GM19043 (cell line): ENCODE measurements at regions not wholly inside any gene's neighbourhood (a gene's known extent, or its start where the extent isn't known, plus 50 kb on each side); places are given as distances from the start of the nearest gene placed in this dataset.
"Not testable (repeated sequence)": the region's sequence is repeated elsewhere in the genome, so short reads cannot be mapped to it uniquely, and the experiment has no call there.

Source experiments
- ATAC-seq: cut with Tn5 transposase; IDR thresholded peaks from one replicate; pipeline ENCODE4 v1.9.1; 2021; ENCODE audit warnings: low read depth; ENCODE audit not compliant: unreplicated experiment

DNA sequence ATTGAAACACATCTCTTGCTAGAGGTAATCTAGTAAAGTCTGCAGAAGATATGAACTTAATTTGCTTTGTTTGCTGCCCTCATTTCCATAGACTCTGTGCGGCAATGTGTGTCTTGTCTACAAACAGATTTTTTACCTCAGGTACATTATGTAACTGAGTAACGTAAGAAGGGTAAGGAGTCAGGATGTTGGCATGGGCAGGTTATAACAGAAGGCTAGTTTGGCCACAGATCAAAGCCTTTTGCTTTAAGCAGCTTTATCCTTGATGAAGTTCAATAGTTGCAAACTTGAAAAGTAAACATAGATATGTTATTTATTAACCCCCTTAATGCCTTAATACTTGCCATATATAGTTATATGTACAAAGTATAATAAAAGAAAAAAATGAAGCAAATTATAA lies 391.6 kb upstream of the FKBP1C start:
- ATAC-seq, result no peak

DNA sequence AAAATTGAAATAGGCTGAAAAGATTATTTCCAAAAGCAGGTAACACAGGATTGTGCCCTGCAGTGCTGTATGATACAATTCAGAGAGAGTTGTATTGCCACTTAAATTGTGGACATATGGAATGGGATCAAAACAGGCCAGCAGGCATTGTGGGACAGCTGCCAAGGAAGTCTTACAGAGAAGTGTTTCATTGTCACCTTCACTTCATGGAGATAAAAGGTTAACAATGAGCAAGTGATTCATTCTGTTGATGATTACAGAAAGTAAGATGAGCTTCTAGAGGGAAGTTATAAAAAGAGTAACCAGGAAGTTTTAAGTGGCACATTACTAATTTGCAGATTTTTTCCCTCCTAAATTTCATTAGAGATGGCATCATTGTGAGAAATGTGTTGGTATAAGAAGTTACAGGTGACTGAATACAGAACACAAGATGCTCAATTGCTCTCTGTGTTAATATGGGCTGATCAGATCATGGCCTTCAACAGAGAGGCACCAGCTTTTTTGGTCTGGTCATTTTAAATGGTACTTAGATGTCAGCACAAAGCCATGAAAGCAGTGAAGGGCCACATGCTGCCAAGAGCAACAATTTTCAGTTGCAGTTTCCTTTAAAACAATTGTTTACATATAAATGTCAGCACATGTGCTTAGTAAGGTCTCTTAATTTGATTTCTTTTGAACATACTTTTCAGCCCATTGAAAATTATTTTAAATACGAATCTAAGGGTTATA lies 402.5 kb upstream of the FKBP1C start:
- ATAC-seq, result no peak

DNA sequence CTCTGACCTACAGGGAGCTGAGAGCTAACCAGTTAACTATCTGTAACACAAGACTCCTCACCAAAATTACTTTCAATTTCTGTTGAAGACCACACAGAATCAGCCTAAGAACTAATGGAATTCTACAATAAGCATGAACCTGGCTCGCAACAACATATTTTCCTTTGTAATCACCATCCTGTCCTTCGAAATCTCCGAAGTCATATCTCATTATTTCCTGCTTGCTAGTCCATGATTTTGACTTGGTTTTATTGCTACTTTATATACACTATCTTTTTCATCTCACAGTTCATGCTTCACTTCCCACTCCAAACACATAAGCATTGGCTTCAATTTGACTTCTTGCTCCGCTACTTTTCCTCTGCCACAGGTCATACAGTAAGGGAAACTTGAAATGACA lies 405.8 kb upstream of the FKBP1C start:
- ATAC-seq, result no peak

DNA sequence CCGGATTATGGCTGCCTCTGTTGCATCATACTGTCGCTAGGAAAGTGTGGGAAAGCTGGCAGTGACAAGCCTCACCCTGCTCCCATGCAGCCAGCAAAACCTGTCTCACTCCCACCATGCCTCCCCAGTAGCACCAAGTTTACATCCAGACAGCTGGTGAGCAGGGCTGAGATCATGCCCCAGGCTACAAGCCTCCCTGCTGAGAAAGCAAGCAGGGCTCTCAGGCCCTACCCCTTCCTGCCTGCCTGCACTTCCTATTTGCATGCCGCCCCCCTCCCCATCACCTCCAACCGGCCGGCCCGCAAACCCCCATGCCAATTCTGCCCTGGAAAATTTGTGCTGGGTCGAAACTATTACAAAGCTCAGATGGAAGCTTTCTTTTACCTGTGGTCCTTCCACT lies 408.2 kb upstream of the FKBP1C start:
- ATAC-seq, result no peak

DNA sequence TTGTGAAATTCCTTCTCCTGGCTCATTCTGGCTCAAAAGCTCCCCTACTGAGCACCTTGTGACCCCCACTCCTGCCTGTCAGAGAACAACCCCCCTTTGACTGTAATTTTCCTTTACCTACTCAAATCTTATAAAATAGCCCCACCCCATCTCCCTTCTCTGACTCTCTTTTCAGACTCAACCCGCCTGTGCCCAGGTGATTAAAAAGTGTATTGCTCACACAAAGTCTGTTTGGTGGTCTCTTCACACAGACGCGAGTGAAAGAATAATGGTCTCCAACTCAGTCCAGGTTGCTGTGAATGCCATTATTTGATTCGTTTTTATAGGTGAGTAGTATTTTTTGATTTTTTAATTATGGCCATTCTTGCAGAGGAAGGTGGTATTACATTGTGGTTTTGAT lies 414.1 kb upstream of the FKBP1C start:
- no peak for ATAC-seq

DNA sequence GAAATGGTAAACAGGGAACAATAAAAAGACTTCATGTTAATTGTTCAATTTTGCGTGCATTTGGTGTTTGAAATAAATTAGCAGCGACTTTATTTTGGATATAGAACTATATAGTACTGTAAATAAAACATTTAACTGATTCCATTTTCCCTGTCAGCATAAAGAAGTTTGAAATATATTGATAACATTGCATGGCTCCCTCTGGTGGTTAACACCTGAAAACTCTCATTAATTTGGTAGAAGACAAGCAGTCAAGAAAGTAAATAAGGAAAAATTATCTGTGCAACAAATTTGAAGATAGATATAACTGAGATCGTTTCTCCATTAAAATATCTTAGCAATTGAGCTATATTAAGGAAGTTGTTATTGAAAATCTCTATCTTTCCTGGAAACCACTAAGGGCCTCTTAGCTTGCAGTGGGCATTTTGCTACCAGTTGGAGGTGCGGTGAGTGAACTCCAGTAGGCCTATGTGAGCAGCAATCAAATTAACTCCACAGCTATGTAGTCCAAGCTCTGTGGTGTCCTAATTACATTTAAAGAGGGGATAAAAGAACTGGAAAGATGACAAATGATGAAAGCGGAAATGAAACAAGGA lies 435.7 kb upstream of the FKBP1C start:
- ATAC-seq, result no peak

DNA sequence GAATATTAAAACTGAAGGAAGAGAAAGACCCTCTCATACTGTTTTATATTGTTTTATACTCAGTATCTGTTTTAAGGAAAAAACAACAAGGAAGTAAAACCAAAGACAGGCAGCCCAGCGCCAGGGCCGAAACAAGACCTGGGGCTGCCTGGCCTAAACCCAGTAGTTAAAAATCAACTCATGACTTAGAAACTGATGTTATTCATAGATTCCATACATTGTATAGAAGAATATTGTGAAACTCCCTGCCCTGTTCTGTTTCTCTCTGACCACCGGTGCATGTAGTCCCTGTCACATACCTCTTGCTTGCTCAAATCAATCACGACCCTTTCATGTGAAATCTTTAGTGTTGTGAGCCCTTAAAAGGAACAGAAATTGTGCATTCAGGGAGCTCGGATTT lies 445.1 kb upstream of the FKBP1C start:
- not testable (repeated sequence) for ATAC-seq

DNA sequence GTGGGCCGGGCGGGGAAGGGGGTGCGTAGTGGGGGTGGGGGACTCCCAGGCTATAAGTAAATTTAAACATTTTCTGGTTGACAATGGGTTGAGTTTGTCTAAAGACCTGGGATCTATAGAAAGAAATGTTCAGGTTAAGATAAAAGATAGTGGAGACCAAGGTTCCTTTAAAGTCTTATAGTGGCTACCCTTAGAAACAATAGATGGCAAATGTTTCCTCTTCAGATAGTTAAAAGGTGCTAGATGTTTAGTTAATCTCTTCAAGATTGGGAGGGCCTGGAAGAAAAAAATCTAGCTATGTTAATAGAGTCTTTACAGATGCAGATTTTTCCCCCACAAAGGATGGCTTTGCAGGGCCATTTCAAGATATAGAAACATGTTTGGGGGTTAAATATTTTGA lies 446.4 kb upstream of the FKBP1C start:
- ATAC-seq, result no peak

DNA sequence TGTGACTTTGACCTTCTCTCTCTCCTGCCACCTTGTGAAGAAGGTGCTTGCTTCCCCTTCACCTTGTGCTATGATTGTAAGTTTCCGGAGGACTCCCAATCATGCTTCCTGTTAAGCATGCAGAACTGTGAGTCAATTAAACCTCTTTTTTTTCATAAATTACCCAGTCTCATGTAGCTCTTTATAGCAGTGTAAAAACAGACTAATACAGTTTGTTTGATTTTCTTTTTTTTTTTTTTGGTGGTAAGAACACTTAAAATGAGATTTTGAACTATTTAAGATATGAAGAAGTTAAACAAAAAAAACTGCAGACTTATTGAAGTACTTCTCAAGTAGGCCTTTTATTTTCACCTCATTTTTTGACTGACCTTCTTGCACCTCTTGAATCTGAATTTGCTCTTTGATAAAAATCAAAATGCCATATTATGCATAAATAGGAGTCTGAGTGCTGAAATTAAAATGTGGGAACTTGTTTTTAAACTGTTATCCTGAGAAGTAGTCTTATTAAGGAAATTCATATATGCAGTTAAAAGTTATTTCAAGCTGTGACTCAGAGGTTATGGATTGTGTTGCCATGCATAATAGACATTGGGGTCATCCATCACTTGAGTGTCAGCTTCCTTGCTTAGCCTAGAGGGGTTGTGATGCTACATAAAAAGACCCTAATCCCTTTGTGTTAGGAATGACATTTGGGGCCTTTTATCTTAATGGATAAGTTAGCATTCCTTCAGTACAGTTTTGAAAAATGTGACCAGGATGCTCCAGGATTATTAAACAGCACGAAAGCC lies 447.9 kb upstream of the FKBP1C start:
- ATAC-seq, result no peak

DNA sequence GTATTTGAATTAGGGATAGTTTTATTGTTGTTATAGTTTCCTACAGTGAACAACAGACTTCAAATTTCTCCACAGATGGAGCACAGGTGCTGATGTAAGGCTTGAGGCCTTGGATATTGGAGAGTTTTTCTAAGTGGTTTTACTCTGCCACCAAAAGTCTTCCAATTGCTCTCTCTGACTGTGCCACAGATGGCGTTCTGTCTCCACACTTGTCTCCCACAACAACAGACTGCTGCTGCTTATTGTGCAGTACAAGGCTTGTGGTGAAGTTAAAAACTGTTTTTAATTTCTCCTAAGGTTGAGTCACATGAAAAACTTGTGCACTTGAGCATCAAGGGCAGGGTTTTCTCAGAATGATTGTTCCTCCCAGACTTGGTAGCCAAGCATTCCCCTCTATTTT lies 460.9 kb upstream of the KHDRBS2 start:
- ATAC-seq, result no peak

DNA sequence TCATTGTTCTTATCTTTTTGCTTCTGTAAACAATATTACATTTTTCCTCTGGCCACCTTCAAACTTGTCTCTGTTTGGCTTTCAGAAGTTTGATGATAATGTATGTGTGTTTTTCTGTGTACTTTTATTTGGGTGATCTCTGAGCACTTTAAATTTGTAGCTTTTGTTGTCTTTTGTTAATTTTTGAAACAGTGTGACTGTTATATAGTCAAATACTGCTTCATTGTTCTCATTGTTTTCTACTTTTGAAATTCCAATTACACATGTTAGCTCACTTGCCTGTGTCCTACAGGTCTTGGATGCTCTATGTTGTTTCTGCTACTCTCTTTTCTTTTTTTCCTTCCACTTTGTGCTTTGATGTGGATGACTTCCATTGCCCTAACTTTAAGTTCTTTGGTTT lies 460.1 kb upstream of the KHDRBS2 start:
- ATAC-seq, result no peak

DNA sequence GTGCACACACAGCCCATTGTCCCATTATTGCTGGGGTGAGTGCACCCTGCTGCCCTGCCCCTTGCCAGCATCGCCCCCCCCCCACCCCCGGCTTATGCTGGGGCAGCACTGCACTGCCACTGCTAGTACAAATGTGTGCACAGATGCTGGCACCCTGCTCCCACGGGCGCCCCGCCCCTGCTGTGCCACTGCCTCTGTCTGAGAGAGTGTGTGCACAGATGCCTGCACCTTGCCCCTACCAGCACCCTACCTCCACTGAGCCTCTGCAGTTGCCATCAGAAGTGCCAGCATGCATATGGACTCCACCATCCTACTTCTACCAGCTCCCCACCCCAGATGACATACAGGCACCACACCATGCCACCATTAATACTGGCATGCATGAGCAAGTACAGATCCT lies 454.6 kb upstream of the KHDRBS2 start:
- ATAC-seq, result no peak

DNA sequence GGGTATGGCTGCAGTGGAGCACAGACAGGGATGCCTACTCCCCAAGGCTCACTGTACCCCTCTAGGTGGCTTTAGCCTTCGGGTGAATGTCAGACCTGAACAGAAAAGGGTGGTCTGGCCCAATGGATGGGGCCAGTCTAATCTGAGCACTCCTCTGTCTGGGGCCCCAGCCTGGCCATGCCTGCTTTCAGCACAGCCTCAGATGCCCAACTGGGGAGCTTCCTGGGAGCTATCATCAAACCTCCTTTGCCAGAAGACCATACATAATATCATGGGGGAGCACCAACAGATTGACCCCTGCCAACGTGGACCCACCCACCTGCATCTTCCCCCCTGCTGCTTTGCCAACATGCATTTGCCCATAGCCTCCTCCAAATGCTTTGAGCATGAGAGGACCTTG lies 454.1 kb upstream of the KHDRBS2 start:
- ATAC-seq, result no peak

DNA sequence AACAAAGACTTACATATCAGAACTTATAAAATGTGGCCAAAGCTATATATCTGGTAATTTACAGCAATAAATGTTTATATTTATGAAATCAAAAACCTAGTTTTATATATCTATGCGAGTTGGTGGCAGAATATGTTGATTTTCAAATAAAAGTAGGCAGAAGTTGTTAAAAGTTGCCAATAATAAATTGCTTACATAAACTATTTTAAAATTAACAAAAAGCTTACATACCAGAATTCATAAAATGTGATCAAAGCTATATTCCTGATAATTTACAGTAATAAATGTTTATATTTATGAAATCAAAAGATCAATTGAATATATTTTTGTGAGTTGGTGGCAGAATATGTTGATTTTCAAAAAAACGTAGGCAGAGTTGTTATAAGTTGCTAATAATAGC lies 451.8 kb upstream of the KHDRBS2 start:
- ATAC-seq, result no peak

DNA sequence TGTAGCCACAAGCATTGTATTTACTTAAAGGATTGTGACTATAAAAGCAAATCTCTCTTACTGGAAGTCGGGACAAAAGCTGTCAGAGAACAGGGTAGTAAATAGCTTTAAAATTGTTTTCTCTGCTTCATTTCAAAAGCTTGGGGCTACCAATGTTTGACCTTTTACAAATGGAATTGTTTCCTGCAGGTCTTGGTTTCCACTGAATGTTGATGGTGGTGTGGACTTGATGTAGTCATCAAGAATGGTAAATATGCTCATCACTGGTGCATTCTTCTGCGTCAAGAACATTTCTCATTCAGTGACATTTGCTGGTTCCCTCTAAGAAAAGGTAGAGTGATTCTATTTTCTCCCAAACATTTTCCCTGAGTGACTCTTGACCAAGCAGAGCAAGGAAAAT lies 435.4 kb upstream of the KHDRBS2 start:
- no peak for ATAC-seq

DNA sequence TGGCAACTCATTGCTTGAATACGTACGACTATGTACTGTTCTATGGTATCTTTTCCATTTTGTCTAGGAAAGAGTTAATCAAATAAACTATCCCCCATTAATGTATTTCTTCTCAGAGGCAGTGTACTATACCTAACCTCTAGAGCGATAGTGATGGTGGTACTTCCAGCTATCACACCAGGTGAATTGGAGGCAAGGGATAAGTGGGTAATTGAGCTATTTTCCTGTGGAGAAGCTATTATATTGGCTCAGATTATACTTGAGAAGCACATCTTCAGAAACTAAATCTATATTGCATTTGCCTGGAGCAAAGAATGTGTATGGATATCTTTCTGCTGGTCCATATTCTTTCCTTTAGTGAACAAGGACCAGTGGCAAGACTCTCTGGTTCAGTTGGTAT lies 430.7 kb upstream of the KHDRBS2 start:
- no peak for ATAC-seq

DNA sequence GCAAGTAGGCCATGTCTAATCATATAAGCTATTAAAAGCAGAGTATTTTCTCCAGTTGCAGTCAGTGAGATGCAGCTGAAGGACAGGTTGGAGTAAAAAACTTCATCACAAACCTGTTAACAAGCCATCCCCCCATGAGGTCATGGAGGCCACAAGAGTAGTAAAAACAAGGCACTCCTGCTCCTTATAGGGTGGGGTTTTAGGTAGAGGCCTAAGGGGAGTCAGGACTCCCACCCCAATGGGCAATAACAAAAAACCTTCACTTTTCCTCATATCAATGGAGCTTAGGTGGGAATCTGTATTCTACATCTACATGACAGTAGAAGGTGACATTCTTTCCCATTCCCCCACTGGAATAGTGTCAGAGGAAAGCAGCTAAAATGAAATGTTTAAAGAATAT lies 428.1 kb upstream of the KHDRBS2 start:
- no peak for ATAC-seq

DNA sequence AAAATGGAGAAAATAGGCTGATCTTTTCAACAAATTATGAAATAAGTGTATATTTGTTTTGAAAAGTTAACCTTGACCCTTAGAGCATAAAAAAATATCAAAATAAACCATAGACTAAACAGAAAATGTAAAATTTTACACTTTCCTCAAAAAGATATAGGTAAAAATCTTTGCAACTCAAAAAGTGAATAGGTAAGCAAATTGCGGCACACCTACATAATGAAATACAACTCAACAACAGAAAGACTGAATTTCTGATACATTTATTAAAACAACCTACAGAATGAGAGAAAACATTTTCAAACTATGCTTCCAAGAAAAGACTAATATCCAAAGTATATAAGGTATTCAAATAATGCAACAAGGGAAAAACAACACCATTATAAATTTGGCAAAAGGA lies 425.7 kb upstream of the KHDRBS2 start:
- ATAC-seq, result no peak

DNA sequence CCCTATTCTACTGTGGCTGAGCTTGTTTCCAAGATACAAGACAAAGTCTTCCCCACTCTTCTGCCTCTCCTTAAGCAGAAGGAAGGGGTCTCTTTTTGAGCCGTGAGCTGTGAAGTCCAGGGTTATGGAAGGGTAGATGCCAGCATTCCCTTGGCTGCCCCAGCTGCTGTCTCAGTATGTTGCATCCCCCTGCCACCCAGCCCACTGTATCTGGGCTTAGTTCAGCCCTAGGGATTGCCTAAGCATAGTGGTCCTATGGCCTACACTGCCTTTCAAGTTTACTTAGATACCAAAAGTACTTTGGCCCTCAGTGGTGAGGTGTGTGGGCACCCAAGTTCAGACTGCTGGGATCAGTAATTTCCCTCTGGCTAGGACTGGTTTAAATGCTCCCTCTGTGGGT lies 421.9 kb upstream of the KHDRBS2 start:
- ATAC-seq, result no peak

DNA sequence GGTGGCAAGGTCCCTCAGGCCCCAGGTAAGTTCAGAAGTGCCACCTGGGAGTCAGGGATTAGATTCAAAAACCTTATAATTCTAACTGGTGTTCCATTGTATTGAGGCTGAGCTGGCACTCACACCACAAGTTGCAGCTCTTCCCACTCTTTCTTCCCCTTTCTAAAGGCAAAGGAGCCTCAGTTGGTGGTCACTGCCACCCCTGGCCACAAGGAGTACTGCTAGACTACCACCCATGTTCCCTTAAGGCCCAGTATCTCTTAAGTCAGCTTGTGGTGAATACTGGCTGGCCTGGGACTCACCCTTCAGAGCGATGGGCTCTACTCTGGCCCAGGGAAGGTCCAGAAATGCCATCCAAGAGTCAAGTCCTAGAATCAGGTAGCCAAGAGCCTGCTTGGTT lies 421.1 kb upstream of the KHDRBS2 start:
- no peak for ATAC-seq

DNA sequence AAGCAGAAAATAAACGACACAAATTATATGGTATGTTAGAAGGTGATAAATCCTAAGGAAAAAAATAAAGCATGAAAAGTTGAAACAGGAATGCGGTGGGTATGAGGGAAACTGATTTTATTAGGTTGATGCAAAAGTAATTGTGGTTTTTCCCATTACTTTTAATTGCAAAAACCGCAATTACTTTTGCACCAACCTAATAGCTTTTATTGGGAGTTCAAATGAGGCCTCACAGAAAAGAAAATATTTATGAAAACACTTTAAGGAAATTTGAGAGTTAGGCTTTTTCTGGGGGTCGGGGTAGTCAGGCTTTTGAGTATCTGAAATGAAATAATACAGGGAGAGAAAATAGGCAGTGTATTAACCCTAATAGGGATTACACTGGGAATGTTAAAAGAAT lies 397.0 kb upstream of the KHDRBS2 start:
- no peak for ATAC-seq

DNA sequence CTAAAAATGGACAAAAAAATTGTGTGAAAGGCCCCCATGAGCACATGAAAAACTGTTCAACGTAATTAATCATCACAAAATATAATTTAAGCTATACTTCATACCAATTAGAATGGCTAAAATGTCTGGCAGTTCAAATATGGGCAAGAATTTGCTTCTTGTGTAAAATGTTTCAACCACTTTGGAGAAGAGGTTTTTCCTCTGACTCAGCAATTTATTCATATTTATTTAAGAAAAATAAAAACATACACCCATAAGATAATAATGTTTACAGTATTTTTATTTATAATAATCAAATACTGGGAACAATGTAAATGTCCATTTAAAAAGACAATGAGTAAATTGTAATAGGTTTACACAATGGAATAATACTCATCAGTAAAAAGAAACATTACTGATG lies 395.1 kb upstream of the KHDRBS2 start:
- ATAC-seq, result no peak
